ENCODE measurements at regions not wholly inside any gene's neighbourhood (a gene's known extent, or its start where the extent isn't known, plus 50 kb on each side); places are given as distances from the start of the nearest gene placed in this dataset.

DNA sequence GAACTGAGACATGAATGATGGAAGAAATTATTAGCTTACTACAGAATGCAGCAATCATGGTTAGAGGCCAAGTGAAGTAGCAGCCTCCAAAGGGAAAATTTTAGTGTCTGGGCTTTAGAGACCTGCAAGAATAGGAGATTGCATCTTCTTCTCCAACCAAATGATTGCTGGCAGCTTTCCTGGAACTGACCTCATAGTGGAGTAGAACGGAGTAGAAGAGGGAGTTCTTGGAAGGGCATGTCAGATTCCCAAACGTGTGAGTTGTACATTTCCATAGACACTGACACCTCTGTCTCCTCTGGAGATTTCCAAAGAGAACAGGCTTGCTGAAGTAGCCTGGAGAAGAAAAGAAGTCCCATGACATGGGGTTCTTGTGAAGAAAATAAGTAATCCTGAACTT is 169.8 kb upstream of the ERBB4 start:
- TF ChIP-seq, protein P1, sequence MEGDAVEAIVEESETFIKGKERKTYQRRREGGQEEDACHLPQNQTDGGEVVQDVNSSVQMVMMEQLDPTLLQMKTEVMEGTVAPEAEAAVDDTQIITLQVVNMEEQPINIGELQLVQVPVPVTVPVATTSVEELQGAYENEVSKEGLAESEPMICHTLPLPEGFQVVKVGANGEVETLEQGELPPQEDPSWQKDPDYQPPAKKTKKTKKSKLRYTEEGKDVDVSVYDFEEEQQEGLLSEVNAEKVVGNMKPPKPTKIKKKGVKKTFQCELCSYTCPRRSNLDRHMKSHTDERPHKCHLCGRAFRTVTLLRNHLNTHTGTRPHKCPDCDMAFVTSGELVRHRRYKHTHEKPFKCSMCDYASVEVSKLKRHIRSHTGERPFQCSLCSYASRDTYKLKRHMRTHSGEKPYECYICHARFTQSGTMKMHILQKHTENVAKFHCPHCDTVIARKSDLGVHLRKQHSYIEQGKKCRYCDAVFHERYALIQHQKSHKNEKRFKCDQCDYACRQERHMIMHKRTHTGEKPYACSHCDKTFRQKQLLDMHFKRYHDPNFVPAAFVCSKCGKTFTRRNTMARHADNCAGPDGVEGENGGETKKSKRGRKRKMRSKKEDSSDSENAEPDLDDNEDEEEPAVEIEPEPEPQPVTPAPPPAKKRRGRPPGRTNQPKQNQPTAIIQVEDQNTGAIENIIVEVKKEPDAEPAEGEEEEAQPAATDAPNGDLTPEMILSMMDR (conservative IDR thresholded peaks at IDR 0.05; ENCODE audit: low read length): no peak
- TF ChIP-seq EZH2phosphoT487 (IDR thresholded peaks at IDR 0.05; ENCODE audit: borderline replicate concordance): no peak
